ENCODE measurements at regions not wholly inside any gene's neighbourhood (a gene's known extent, or its start where the extent isn't known, plus 50 kb on each side); places are given as distances from the start of the nearest gene placed in this dataset.

DNA sequence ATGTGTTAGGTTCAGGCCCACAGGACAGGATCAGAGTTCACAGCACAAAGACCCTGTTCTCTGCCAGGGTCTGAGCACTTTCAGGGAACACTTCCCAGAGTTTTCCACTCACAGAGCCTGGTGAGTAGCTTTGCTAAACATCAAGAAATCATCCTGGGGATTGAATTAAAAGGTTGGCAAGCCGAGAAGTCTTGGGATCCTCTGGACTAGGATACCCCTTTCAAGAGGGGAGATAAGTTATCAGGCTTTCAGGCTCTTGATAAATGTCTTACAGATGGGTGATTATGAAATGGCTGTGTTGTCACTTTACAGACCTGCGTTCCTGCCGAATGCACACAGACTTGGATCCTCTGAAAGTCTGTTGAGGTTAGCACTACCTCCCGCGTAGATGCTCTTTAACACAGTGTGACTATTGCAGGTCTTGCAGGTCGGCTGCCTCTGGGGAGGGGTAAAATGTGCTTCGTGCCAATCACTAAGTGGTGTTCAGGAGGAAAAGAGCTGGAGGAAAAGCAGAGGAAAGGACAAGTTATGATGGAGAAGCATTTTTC lies 473.5 kb upstream of the AKR1E2 start:
- TF ChIP-seq, protein P1, sequence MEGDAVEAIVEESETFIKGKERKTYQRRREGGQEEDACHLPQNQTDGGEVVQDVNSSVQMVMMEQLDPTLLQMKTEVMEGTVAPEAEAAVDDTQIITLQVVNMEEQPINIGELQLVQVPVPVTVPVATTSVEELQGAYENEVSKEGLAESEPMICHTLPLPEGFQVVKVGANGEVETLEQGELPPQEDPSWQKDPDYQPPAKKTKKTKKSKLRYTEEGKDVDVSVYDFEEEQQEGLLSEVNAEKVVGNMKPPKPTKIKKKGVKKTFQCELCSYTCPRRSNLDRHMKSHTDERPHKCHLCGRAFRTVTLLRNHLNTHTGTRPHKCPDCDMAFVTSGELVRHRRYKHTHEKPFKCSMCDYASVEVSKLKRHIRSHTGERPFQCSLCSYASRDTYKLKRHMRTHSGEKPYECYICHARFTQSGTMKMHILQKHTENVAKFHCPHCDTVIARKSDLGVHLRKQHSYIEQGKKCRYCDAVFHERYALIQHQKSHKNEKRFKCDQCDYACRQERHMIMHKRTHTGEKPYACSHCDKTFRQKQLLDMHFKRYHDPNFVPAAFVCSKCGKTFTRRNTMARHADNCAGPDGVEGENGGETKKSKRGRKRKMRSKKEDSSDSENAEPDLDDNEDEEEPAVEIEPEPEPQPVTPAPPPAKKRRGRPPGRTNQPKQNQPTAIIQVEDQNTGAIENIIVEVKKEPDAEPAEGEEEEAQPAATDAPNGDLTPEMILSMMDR (IDR thresholded peaks at IDR 0.05; ENCODE audit: insufficient read depth, low read depth, low read length, missing control alignments) = no peak
- no peak for DNase-seq (ENCODE audit: low read depth)
- no peak overlapping the region for H3K4me3 ChIP-seq (ENCODE audit: low read length)

DNA sequence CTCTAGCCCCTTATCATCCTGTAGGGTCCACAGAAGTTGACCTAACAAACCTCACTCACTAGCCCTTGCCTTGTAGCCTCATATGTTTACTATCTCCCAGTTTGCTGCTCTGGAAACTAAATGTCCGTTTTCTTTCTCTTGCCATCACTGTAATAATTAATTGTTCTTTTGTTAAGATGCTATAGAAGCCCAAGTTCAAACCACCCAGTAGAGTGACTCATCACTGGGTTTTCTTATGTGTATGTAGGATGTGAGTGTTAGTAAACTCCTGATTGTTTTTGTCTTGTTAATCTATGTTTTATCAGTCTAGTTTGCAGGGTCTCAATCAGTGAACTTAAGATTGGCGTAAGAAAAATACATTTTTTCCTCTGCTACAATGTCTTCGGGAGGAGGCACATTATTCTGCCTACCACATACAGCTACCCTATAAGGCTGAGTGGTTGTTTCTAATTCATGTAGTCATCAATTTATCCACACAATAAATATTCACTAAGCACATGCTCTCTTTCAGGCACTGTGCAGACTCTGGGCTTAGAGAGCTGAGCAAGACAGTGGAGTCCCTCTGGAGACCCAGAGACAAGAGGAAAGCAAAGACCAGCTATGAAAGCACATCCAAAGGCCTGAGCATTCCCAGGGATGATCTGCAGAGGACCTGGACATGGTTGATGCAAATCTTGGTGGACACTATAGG lies 474.1 kb upstream of the AKR1E2 start:
- no peak overlapping the region for H3K4me3 ChIP-seq (ENCODE audit: low read length)
- TF ChIP-seq, protein P1 (IDR thresholded peaks at IDR 0.05; ENCODE audit: insufficient read depth, low read depth, low read length, missing control alignments) = no peak
- DNase-seq (ENCODE audit: low read depth) = peak; percentile 52

DNA sequence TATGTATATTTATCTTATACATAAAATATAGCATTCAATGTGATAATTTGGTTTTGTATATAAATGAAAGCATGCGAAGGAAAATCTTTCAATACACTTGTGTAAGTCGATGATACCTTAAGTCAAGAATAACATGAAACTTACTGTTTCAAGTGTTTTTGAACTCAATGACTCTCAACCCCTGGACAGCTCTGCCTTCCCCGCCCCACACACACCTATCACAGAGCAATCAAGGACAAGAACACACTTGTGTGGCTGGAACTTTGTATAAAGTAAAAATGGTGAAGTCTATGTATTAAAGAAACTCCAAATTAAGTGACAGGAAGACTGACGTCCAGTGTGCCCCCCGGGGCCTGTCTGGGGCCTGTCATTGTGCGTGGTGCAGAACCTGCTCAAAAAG lies 478.6 kb upstream of the AKR1E2 start:
- DNase-seq (ENCODE audit: low read depth) = no peak
- no peak overlapping the region for H3K4me3 ChIP-seq (ENCODE audit: low read length)
- TF ChIP-seq, protein P1 (IDR thresholded peaks at IDR 0.05; ENCODE audit: insufficient read depth, low read depth, low read length, missing control alignments) = no peak

DNA sequence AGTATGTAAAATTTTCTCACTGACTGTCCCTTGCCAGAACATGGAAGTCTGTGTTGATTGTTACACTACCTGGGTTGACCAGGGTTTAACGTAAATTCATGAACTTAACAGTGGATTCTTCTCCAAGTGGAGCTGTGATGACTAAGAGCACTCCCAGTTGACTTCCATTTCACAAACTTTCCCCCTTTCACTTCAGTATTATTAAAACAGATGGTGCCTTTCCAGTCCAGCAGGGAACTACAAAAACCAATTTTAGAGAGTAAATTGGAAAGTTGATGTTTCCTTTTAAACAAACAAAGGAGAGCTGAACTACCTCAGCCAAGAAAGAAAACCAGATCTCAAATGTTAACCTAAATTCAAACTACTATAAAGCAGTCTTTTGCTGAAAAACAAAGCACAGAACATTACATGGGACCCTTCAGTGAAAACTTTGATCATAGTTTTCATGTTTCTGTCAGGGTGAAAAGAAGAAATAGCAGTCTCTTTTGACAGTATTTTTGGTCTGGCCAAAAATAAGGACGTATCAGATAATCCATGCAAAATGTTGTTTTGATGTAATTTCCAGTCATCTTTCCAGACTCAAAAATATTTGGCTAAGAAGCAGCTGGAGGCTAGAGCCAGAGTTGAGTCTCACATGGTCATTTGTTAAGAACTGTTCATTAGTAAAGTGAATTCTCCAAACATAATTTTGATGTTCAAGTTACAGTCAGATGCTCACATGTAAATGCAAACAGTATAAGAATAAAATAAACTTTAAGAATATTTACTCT lies 479.9 kb upstream of the AKR1E2 start:
- no peak overlapping the region for H3K4me3 ChIP-seq (ENCODE audit: low read length)
- TF ChIP-seq, protein P1 (IDR thresholded peaks at IDR 0.05; ENCODE audit: insufficient read depth, low read depth, low read length, missing control alignments) = no peak
- no peak for DNase-seq (ENCODE audit: low read depth)

DNA sequence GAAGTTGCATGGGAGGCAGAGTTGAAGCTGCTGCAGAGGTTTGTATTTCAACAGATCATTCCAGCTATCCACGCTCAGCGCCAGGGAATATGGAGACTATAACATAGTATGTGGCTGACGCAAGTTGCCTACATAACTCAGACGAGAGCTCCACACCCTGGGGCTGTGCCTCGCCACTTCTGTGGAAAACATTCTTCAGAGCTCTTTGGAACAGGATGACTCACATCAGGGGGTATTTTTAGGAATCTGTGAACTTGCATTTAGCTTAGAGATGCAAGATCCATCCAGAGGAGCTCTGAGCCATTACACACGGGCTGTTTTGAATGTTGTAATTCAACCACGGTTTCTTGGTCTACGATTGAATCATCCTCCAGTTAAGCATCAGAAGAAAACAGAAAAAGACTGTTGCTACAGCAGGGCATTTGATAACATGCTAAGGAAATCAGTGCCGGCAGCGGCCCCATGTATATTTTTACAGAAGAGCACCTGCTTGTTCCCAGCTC lies 481.5 kb upstream of the AKR1E2 start:
- peak; percentile 100 for DNase-seq (ENCODE audit: low read depth)
- H3K4me3 ChIP-seq (ENCODE audit: low read length) = no peak overlapping the region
- TF ChIP-seq, protein P1 (IDR thresholded peaks at IDR 0.05; ENCODE audit: insufficient read depth, low read depth, low read length, missing control alignments) = peak; percentile 40

DNA sequence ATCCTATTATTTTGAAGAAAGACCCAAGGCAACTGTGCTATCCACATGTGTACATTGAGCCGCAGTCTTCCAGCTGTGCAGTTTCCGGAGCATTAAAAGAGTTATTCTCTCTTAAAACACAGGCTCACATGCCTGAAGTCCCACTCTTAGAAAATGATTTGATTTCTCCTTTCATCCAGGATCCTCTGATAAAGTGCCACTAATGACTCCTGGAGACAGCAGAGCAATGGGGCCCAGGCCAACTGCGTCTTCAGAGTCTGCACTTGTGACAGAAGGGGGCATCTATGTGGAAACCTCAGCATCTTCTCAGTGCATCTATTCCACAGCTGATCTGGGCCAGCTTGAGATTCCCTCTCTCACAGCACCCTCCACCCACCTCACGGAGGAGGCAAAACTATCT lies 482.1 kb upstream of the AKR1E2 start:
- no peak overlapping the region for H3K4me3 ChIP-seq (ENCODE audit: low read length)
- TF ChIP-seq, protein P1 (IDR thresholded peaks at IDR 0.05; ENCODE audit: insufficient read depth, low read depth, low read length, missing control alignments) = no peak
- DNase-seq (ENCODE audit: low read depth) = no peak
